ENCODE measurements at regions not wholly inside any gene's neighbourhood (a gene's known extent, or its start where the extent isn't known, plus 50 kb on each side); places are given as distances from the start of the nearest gene placed in this dataset.
"Not testable (repeated sequence)": the region's sequence is repeated elsewhere in the genome, so short reads cannot be mapped to it uniquely, and the experiment has no call there.

GRCh38 chr12:46982629-46983392 is 96.6 kb upstream of the PCED1B start:
- no CpG with 5 or more reads among the region's 2 CpGs for WGBS
- Histone ChIP-seq H3K27me3 (no peaks in the 10 kb centered on the region), H3K4me1 (no peaks in the 10 kb centered on the region), H3K36me3 (no peaks in the 10 kb centered on the region), H3K27ac (replicated peaks in 1 of 4) (no peak overlapping the region), H3K9me3 (no peaks in the 10 kb centered on the region), H3K4me3 (no peak overlapping the region)
- TF ChIP-seq EP300 (IDR thresholded peaks at IDR 0.05) (no peak), POLR2A (IDR thresholded peaks at IDR 0.05; ENCODE audit: low read depth) (no peak), POLR2AphosphoS5 (IDR thresholded peaks at IDR 0.05) (no peak), CTCF (IDR thresholded peaks at IDR 0.05) (no peak)
- DNase-seq (ENCODE audit: extremely low spot score), result no peak
- intact Hi-C loops (cut with DNase I), result no loop called here

GRCh38 chr12:46983393-46983793 is 96.0 kb upstream of the PCED1B start:
- Histone ChIP-seq H3K27me3 (no peaks in the 10 kb centered on the region), H3K9me3 (no peaks in the 10 kb centered on the region), H3K36me3 (no peaks in the 10 kb centered on the region), H3K4me3 (no peak overlapping the region), H3K4me1 (no peaks in the 10 kb centered on the region), H3K27ac (replicated peaks in 1 of 4) (no peak overlapping the region)
- no peak for DNase-seq (ENCODE audit: extremely low spot score)
- intact Hi-C loops (cut with DNase I), result no loop called here
- WGBS, result no CpG with 5 or more reads among the region's 2 CpGs
- no peak for TF ChIP-seq EP300 (IDR thresholded peaks at IDR 0.05)

GRCh38 chr12:46983959-46984841 is 95.2 kb upstream of the PCED1B start:
- H3K27ac ChIP-seq (replicated peaks in 1 of 4), result no peak overlapping the region
- H3K9me3 ChIP-seq, result peaks cover 0 to under 1% (median 0%) of the 10 kb centered on the region in 4 donors
- no peak for DNase-seq (ENCODE audit: extremely low spot score)
- no peak overlapping the region for H3K4me3 ChIP-seq
- intact Hi-C loops (cut with DNase I), result no loop called here
- WGBS, result 46% methylated on average over 7 of the region's 7 CpGs
- no peaks in the 10 kb centered on the region for H3K27me3 ChIP-seq
- H3K4me1 ChIP-seq, result no peaks in the 10 kb centered on the region
- no peak for TF ChIP-seq POLR2A (IDR thresholded peaks at IDR 0.05; ENCODE audit: low read depth)
- no peak for TF ChIP-seq EP300 (IDR thresholded peaks at IDR 0.05)
- TF ChIP-seq POLR2AphosphoS5 (IDR thresholded peaks at IDR 0.05), result no peak
- peak; percentile 65 to 83 (median 65) for TF ChIP-seq CTCF (IDR thresholded peaks at IDR 0.05)
- H3K36me3 ChIP-seq, result no peaks in the 10 kb centered on the region

GRCh38 chr12:46985816-46986215 is 93.6 kb upstream of the PCED1B start:
- intact Hi-C loops (cut with DNase I), result no loop called here
- Histone ChIP-seq H3K27me3 (no peaks in the 10 kb centered on the region), H3K36me3 (no peaks in the 10 kb centered on the region), H3K4me3 (no peak overlapping the region), H3K9me3 (peaks cover 0 to 13% (median 1%) of the 10 kb centered on the region in 4 donors), H3K27ac (replicated peaks in 1 of 4) (no peak overlapping the region), H3K4me1 (no peaks in the 10 kb centered on the region)
- TF ChIP-seq EP300 (IDR thresholded peaks at IDR 0.05) (no peak), CTCF (IDR thresholded peaks at IDR 0.05) (no peak), POLR2A (IDR thresholded peaks at IDR 0.05; ENCODE audit: low read depth) (no peak), POLR2AphosphoS5 (IDR thresholded peaks at IDR 0.05) (no peak)
- no peak for DNase-seq (ENCODE audit: extremely low spot score)

GRCh38 chr12:46988122-46988521 is 91.3 kb upstream of the PCED1B start:
- peaks cover 0 to 27% (median 14%) of the 10 kb centered on the region in 4 donors for H3K9me3 ChIP-seq
- WGBS, result 59% methylated on average over 1 of the region's 1 CpG
- H3K4me1 ChIP-seq; intact Hi-C loops (cut with DNase I); H3K27me3 ChIP-seq; DNase-seq (ENCODE audit: extremely low spot score); H3K36me3 ChIP-seq; H3K4me3 ChIP-seq; H3K27ac ChIP-seq (replicated peaks in 1 of 4): not testable (repeated sequence)

All from esophagus muscularis mucosa (tissue), 4 donors.